NB4 (cell line): ENCODE measurements at regions not wholly inside any gene's neighbourhood (a gene's known extent, or its start where the extent isn't known, plus 50 kb on each side); places are given as distances from the start of the nearest gene placed in this dataset.

Experiments
- DNase-seq: peaks from one replicate; pipeline ENCODE4 v3.0.0; 2010; ENCODE audit warnings: low read depth
- H3K4me3 ChIP-seq: one replicate; pipeline ENCODE4 v1.5.1; 2011; ENCODE audit warnings: mild to moderate bottlenecking, low read depth, low read length, moderate library complexity
- MYC ChIP-seq: IDR thresholded peaks from 2 replicates; pipeline ENCODE4 v1.6.1; 2011; ENCODE audit warnings: low read depth, low read length
- POLR2A ChIP-seq: IDR thresholded peaks from 2 replicates; pipeline ENCODE4 v1.6.1; 2011; ENCODE audit warnings: mild to moderate bottlenecking; ENCODE audit not compliant: insufficient read length; ENCODE audit errors: extremely low read depth
- TF ChIP-seq, protein P1 (sequence below): IDR thresholded peaks from one replicate; pipeline ENCODE4 v1.5.1; 2012; ENCODE audit warnings: low read depth, low read length
- TF ChIP-seq, protein P2 (sequence below): IDR thresholded peaks from 2 replicates; pipeline ENCODE4 v1.6.1; 2011; ENCODE audit warnings: low read depth, low read length

DNA sequence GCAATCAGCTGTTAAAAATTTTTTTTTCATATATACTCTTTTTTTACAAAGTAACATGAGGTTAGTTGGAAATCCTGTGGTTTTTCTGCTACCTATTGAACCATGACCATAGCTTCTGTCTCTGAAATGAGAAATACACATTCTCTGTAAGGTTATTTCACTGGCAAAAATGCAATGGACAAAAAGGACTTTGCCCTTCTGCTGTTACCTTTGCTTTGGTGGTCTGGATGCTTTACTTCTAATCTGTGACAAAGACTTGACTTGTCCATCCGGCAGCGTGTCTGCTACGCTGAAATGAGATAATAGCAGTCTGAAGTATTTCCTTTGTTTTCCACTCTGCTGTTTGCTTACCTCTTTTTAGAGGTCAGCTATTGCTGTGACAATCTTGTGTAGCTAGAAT lies 412.8 kb downstream of the SLITRK6 start:
- no peak overlapping the region for H3K4me3 ChIP-seq
- TF ChIP-seq POLR2A (no peak), MYC (no peak)
- TF ChIP-seq, protein P1, sequence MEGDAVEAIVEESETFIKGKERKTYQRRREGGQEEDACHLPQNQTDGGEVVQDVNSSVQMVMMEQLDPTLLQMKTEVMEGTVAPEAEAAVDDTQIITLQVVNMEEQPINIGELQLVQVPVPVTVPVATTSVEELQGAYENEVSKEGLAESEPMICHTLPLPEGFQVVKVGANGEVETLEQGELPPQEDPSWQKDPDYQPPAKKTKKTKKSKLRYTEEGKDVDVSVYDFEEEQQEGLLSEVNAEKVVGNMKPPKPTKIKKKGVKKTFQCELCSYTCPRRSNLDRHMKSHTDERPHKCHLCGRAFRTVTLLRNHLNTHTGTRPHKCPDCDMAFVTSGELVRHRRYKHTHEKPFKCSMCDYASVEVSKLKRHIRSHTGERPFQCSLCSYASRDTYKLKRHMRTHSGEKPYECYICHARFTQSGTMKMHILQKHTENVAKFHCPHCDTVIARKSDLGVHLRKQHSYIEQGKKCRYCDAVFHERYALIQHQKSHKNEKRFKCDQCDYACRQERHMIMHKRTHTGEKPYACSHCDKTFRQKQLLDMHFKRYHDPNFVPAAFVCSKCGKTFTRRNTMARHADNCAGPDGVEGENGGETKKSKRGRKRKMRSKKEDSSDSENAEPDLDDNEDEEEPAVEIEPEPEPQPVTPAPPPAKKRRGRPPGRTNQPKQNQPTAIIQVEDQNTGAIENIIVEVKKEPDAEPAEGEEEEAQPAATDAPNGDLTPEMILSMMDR, result no peak
- TF ChIP-seq, protein P2, sequence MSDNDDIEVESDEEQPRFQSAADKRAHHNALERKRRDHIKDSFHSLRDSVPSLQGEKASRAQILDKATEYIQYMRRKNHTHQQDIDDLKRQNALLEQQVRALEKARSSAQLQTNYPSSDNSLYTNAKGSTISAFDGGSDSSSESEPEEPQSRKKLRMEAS, result no peak
- DNase-seq, result no peak

DNA sequence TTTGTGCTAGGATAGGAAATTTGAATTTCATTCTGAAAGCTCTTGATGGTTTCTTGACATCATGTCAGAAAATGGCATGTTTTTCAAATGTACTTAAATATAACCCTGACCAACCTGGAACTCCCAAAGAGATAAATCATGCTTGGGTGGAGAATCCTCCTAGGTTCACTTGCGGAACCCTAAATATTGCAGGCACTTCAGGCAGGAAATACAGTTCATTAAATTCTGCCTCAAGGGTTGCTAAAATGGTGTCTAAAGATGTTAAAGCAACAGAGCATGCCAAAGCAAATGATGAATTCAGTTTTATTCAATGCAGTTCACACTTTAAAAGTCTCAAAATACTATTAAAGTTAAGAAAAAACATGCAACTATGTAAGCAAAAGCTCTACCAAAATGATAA lies 415.9 kb downstream of the SLITRK6 start:
- no peak for DNase-seq
- H3K4me3 ChIP-seq, result no peak overlapping the region
- TF ChIP-seq, protein P1, result no peak
- TF ChIP-seq, protein P2, result no peak
- TF ChIP-seq POLR2A (no peak), MYC (no peak)

DNA sequence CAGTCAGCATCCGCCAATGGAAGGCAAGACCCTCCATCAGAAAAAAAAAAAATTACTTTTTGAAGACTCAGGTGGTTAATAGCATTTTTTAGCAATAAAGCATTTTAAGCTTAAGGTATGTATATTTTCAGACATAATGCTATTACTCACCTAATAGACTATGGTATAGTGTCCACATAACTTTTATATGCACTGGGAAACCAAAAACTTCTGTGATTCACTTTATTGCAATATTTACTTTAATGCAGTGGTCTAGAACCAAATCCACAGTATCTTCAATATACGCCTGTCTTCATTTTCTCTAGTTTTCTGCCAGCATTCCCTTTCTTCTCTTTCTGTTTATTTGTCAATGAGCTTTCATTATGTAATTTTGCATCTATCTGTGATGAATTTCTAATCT lies 418.1 kb downstream of the SLITRK6 start:
- no peak for DNase-seq
- TF ChIP-seq, protein P2, result no peak
- TF ChIP-seq POLR2A (no peak), MYC (no peak)
- TF ChIP-seq, protein P1, result no peak
- no peak overlapping the region for H3K4me3 ChIP-seq

DNA sequence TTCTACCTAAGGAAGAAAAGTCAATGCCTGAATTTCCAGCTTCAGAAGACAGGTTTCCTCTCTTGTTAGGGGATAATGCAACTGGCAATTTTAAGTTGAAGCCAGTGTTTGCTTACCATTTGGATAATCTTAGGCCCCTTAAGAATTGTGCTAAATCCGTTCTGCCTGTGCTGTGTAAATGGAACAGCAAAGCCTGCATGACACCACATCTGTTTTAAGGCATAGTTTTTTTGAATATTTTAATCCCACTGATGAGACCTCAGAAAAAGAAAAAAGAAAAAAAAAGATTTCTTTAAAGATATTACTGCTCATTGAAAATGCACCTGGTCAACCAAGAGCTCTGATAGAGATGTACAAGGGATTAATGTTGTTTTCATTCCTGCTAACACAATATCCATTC lies 419.2 kb downstream of the SLITRK6 start:
- DNase-seq, result no peak
- TF ChIP-seq MYC (no peak), POLR2A (no peak)
- TF ChIP-seq, protein P2, result no peak
- TF ChIP-seq, protein P1, result no peak
- H3K4me3 ChIP-seq, result no peak overlapping the region

DNA sequence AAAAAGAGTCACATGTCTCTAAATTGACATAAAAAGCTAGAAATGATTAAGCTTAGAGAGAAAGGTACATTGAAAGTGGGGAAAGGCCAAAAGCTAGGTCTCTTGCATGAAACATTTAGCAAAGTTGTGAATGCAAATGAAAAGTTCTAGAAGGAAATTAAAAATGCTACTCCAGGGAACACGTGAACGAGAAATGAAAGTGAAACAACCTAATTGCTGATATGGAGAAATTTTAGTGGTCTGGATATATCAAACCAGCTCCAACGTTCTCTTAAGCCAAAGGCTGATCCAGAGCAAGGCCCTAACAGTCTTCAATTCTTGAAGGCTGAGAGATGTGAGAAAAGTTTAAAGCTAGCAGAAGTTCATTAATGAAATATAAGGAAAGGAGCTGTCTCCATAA lies 419.8 kb downstream of the SLITRK6 start:
- no peak overlapping the region for H3K4me3 ChIP-seq
- TF ChIP-seq, protein P1, result no peak
- TF ChIP-seq MYC (no peak), POLR2A (no peak)
- TF ChIP-seq, protein P2, result no peak

DNA sequence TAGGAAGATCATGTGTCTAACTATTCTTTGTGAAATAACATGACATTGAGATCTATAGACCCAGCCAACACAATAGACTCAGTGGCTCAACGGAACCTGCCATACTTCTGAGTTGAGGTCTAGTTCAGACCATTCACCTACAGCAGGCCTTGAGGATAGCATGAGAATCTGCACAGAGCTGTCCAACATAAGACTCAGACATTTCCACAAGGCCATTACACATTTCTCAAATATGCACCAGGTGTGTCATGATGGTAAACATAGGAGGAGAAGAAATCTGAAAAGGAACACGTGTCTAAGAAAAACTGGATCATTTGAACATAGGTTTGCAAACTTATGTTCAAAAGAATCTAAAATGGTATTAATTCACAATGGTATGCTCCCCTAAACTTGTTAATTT lies 421.4 kb downstream of the SLITRK6 start:
- TF ChIP-seq MYC (no peak), POLR2A (no peak)
- TF ChIP-seq, protein P2, result no peak
- TF ChIP-seq, protein P1, result no peak
- H3K4me3 ChIP-seq, result no peak overlapping the region
- no peak for DNase-seq

More for the DNA sequence above, 419.8 kb downstream of the SLITRK6 start:
- DNase-seq, result no peak
